ENCODE measurements at regions not wholly inside any gene's neighbourhood (a gene's known extent, or its start where the extent isn't known, plus 50 kb on each side); places are given as distances from the start of the nearest gene placed in this dataset.

DNA sequence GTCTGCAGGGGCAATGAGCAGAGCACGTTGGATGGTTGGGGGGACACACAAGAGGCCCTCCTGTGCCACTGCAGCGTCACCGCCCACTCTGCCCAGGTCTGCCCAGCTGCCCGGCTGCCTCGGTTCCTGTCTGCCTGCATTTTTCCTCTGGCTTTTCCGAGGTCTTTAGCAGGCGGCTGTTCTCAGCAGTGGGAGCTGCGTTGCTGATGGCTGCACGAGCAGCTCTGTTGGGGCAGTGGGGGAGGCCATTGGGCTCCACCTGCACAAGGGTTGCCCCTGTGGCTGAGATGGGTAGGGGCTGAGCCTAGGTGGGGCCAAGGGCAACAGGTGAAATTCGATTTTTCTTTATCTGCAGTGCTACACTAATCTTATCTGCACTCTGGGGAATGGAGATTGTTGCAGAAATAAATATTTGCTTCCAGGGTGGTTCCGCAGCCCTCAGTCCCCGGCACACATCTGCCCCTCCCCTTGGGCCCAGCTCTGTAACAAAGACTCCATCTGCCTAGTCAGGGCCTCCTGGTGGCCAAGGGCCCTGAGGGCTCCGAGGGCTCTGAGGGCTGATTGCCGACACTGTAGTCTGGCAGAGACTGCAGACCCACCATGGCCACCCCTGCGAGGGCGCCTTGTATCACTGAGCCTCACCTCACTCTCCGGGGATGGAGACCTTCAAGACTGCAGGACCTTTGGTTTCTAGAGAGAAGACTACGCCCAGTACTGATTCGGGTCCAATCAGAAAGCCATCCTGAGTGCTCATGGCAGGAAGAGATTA is 141.7 kb upstream of the SHH start:
- DNase-seq (ENCODE audit: low read depth, low spot score) (no peak), ATAC-seq (no peak)
- TF ChIP-seq, protein P1, sequence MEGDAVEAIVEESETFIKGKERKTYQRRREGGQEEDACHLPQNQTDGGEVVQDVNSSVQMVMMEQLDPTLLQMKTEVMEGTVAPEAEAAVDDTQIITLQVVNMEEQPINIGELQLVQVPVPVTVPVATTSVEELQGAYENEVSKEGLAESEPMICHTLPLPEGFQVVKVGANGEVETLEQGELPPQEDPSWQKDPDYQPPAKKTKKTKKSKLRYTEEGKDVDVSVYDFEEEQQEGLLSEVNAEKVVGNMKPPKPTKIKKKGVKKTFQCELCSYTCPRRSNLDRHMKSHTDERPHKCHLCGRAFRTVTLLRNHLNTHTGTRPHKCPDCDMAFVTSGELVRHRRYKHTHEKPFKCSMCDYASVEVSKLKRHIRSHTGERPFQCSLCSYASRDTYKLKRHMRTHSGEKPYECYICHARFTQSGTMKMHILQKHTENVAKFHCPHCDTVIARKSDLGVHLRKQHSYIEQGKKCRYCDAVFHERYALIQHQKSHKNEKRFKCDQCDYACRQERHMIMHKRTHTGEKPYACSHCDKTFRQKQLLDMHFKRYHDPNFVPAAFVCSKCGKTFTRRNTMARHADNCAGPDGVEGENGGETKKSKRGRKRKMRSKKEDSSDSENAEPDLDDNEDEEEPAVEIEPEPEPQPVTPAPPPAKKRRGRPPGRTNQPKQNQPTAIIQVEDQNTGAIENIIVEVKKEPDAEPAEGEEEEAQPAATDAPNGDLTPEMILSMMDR (IDR thresholded peaks at IDR 0.05) = no peak
- TF ChIP-seq TCF7L2 (IDR thresholded peaks at IDR 0.05; ENCODE audit: low read depth, low read length) = no peak
- TF ChIP-seq, protein P2, sequence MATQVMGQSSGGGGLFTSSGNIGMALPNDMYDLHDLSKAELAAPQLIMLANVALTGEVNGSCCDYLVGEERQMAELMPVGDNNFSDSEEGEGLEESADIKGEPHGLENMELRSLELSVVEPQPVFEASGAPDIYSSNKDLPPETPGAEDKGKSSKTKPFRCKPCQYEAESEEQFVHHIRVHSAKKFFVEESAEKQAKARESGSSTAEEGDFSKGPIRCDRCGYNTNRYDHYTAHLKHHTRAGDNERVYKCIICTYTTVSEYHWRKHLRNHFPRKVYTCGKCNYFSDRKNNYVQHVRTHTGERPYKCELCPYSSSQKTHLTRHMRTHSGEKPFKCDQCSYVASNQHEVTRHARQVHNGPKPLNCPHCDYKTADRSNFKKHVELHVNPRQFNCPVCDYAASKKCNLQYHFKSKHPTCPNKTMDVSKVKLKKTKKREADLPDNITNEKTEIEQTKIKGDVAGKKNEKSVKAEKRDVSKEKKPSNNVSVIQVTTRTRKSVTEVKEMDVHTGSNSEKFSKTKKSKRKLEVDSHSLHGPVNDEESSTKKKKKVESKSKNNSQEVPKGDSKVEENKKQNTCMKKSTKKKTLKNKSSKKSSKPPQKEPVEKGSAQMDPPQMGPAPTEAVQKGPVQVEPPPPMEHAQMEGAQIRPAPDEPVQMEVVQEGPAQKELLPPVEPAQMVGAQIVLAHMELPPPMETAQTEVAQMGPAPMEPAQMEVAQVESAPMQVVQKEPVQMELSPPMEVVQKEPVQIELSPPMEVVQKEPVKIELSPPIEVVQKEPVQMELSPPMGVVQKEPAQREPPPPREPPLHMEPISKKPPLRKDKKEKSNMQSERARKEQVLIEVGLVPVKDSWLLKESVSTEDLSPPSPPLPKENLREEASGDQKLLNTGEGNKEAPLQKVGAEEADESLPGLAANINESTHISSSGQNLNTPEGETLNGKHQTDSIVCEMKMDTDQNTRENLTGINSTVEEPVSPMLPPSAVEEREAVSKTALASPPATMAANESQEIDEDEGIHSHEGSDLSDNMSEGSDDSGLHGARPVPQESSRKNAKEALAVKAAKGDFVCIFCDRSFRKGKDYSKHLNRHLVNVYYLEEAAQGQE (IDR thresholded peaks at IDR 0.05; ENCODE audit: insufficient read depth in 1 of 2, low read depth in 2 of 2, low read length in 1 of 2) = no peak
- no peak for TF ChIP-seq POLR2AphosphoS5 (IDR thresholded peaks at IDR 0.05; ENCODE audit: low read depth, low read length)
- TF ChIP-seq SIN3A (IDR thresholded peaks at IDR 0.05; ENCODE audit: borderline replicate concordance, insufficient read depth, low read depth, low read length) = no peak
- no peak overlapping the region for H3K4me3 ChIP-seq (ENCODE audit: low read depth in 2 of 2, low read length in 2 of 2)
- no peaks in the 10 kb centered on the region for H3K27me3 ChIP-seq (ENCODE audit: control insufficient read depth, insufficient read depth, low read length)
- H3K9me3 ChIP-seq (ENCODE audit: control insufficient read depth, insufficient read depth, low read depth, low read length) = no peaks in the 10 kb centered on the region
- H3K27ac ChIP-seq (ENCODE audit: low read length) = no peak overlapping the region
- no peaks in the 10 kb centered on the region for H3K36me3 ChIP-seq (ENCODE audit: control insufficient read depth, insufficient read depth, low read length)
- BruUV-seq (replicated peaks) = no TSS peak
- ChIA-PET CTCF (no interaction called here), POLR2A (no interaction called here)
- intact Hi-C loops (cut with micrococcal nuclease; ENCODE audit: unreplicated experiment) (no loop called here), in situ Hi-C loops (cut with HindIII; ENCODE audit: low pct_unique_long_range_greater_than_20kb, low sequenced_read_pairs) (no loop called here)
- H3K4me1 ChIP-seq (ENCODE audit: control insufficient read depth, insufficient read depth, low read length) = peaks cover 24% of the 10 kb centered on the region

DNA sequence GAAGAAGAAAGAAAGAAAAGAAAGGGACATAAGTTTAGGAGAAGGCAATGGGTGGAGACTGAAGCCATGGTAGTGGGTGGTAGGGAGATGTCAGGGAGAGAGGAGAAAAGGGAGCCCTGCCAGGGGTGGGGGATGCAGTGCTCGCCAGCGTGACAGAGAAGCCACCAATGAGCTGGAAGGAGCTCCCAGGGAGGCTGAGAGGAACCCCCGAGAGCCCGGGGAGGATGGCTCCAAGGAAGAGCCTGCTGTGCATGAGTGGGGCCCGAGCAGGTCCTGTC is 141.2 kb upstream of the SHH start:
- ATAC-seq = no peak
- no peaks in the 10 kb centered on the region for H3K27me3 ChIP-seq (ENCODE audit: control insufficient read depth, insufficient read depth, low read length)
- H3K9me3 ChIP-seq (ENCODE audit: control insufficient read depth, insufficient read depth, low read depth, low read length) = no peaks in the 10 kb centered on the region
- peaks cover 24% of the 10 kb centered on the region for H3K4me1 ChIP-seq (ENCODE audit: control insufficient read depth, insufficient read depth, low read length)
- ChIA-PET POLR2A (no interaction called here), CTCF (no interaction called here)
- no peaks in the 10 kb centered on the region for H3K36me3 ChIP-seq (ENCODE audit: control insufficient read depth, insufficient read depth, low read length)
- in situ Hi-C loops (cut with HindIII; ENCODE audit: low pct_unique_long_range_greater_than_20kb, low sequenced_read_pairs) (no loop called here), intact Hi-C loops (cut with micrococcal nuclease; ENCODE audit: unreplicated experiment) (no loop called here)
- TF ChIP-seq SIN3A (IDR thresholded peaks at IDR 0.05; ENCODE audit: borderline replicate concordance, insufficient read depth, low read depth, low read length) = no peak
- no peak for TF ChIP-seq TCF7L2 (IDR thresholded peaks at IDR 0.05; ENCODE audit: low read depth, low read length)
- TF ChIP-seq, protein P1 (IDR thresholded peaks at IDR 0.05) = no peak
- no peak for TF ChIP-seq POLR2AphosphoS5 (IDR thresholded peaks at IDR 0.05; ENCODE audit: low read depth, low read length)
- TF ChIP-seq, protein P2 (IDR thresholded peaks at IDR 0.05; ENCODE audit: insufficient read depth in 1 of 2, low read depth in 2 of 2, low read length in 1 of 2) = no peak
- H3K27ac ChIP-seq (ENCODE audit: low read length) = no peak overlapping the region
- no peak overlapping the region for H3K4me3 ChIP-seq (ENCODE audit: low read depth in 2 of 2, low read length in 2 of 2)
- no TSS peak for BruUV-seq (replicated peaks)
- DNase-seq (ENCODE audit: low read depth, low spot score) = no peak

Data from Panc1 (cell line).